IPS DF 6.9 (cell line): ENCODE measurements at regions not wholly inside any gene's neighbourhood (a gene's known extent, or its start where the extent isn't known, plus 50 kb on each side); places are given as distances from the start of the nearest gene placed in this dataset.

Source experiments
- DNase-seq: peaks from one replicate; pipeline ENCODE4 v3.0.0-alpha.2; 2013; ENCODE audit warnings: low read depth, low spot score
- H3K27ac ChIP-seq: one replicate; pipeline ENCODE4 v1.5.1; 2013; ENCODE audit warnings: low read length, control low read depth
- H3K27me3 ChIP-seq: 2 replicates; pipeline ENCODE4 v1.6.1; 2013; ENCODE audit warnings: mild to moderate bottlenecking, low read length; ENCODE audit not compliant: control insufficient read depth, insufficient read depth
- H3K36me3 ChIP-seq: 2 replicates; pipeline ENCODE4 v1.6.1; 2013; ENCODE audit warnings: low read length; ENCODE audit not compliant: control insufficient read depth, insufficient read depth
- H3K4me1 ChIP-seq: 2 replicates; pipeline ENCODE4 v1.6.1; 2013; ENCODE audit warnings: low read length; ENCODE audit not compliant: control insufficient read depth, insufficient read depth
- H3K4me3 ChIP-seq: 2 replicates; pipeline ENCODE4 v1.5.1; 2013; ENCODE audit warnings: mild to moderate bottlenecking, low read length
- H3K9me3 ChIP-seq: 2 replicates; pipeline ENCODE4 v1.6.1; 2013; ENCODE audit warnings: low read length, inconsistent platforms; ENCODE audit not compliant: control insufficient read depth, insufficient read depth
- WGBS: extraction: QIAGEN DNeasy Blood & Tissue Kit; methylation state at CpG from one replicate; pipeline ENCODE4 v1.1.7; 2013; ENCODE audit warnings: mixed read lengths, missing lambda C conversion rate; ENCODE audit not compliant: insufficient read length, insufficient coverage; 5-methylcytosine and 5-hydroxymethylcytosine counted together

- no peaks in the 10 kb centered on the region for H3K9me3 ChIP-seq
- H3K4me3 ChIP-seq: no peak overlapping the region
- no peaks in the 10 kb centered on the region for H3K27me3 ChIP-seq
- no peak for DNase-seq
- no peaks in the 10 kb centered on the region for H3K36me3 ChIP-seq
- H3K4me1 ChIP-seq: no peaks in the 10 kb centered on the region; the same call in 1 of the 2 replicates
- H3K27ac ChIP-seq: no peak overlapping the region
- no CpG with 5 or more reads among the region's 10 CpGs for WGBS
Observed at GRCh38 chr9:16033921-16034691, 481.3 kb downstream of the CCDC171 start.

GRCh38 chr9:16039218-16039987 is 486.6 kb downstream of the CCDC171 start:
- WGBS: no CpG with 5 or more reads among the region's 11 CpGs
- Histone ChIP-seq H3K4me3 (no peak overlapping the region), H3K9me3 (no peaks in the 10 kb centered on the region), H3K4me1 (peaks cover 4% of the 10 kb centered on the region; the same call in 1 of the 2 replicates), H3K27ac (no peak overlapping the region), H3K27me3 (no peaks in the 10 kb centered on the region), H3K36me3 (no peaks in the 10 kb centered on the region)
- no peak for DNase-seq

- H3K4me1 ChIP-seq: peaks cover 4% of the 10 kb centered on the region; the same call in 1 of the 2 replicates
- no peak overlapping the region for H3K4me3 ChIP-seq
- H3K27ac ChIP-seq: no peak overlapping the region
- H3K27me3 ChIP-seq: no peaks in the 10 kb centered on the region
- no peaks in the 10 kb centered on the region for H3K9me3 ChIP-seq
- no peak for DNase-seq
- WGBS: no CpG with 5 or more reads among the region's 10 CpGs
- no peaks in the 10 kb centered on the region for H3K36me3 ChIP-seq
Observed at GRCh38 chr9:16039988-16040761, 487.3 kb downstream of the CCDC171 start.

- Histone ChIP-seq H3K9me3 (no peaks in the 10 kb centered on the region), H3K27me3 (no peaks in the 10 kb centered on the region), H3K27ac (no peak overlapping the region), H3K36me3 (no peaks in the 10 kb centered on the region), H3K4me1 (peaks cover 4% of the 10 kb centered on the region; the same call in 1 of the 2 replicates), H3K4me3 (no peak overlapping the region)
- no CpG with 5 or more reads among the region's 5 CpGs for WGBS
- DNase-seq: no peak
Observed at GRCh38 chr9:16043756-16044578, 491.1 kb downstream of the CCDC171 start.

GRCh38 chr9:16044579-16044881 is 491.7 kb downstream of the CCDC171 start:
- Histone ChIP-seq H3K4me1 (peaks cover 4% of the 10 kb centered on the region; the same call in 1 of the 2 replicates), H3K27ac (no peak overlapping the region), H3K36me3 (no peaks in the 10 kb centered on the region), H3K9me3 (no peaks in the 10 kb centered on the region), H3K4me3 (no peak overlapping the region), H3K27me3 (no peaks in the 10 kb centered on the region)
- no CpG with 5 or more reads among the region's 2 CpGs for WGBS
- no peak for DNase-seq

- Histone ChIP-seq H3K9me3 (no peaks in the 10 kb centered on the region), H3K36me3 (no peaks in the 10 kb centered on the region), H3K4me3 (no peak overlapping the region), H3K27me3 (no peaks in the 10 kb centered on the region), H3K4me1 (0 out of 2 replicates have a peak, but pooled peaks cover 1% of the 10 kb centered on the region), H3K27ac (no peak overlapping the region)
- DNase-seq: no peak
- no CpG with 5 or more reads among the region's 2 CpGs for WGBS
Observed at GRCh38 chr9:16045651-16046280, 492.9 kb downstream of the CCDC171 start.

- H3K4me1 ChIP-seq: no peaks in the 10 kb centered on the region
- no peaks in the 10 kb centered on the region for H3K36me3 ChIP-seq
- H3K4me3 ChIP-seq: no peak overlapping the region
- no peaks in the 10 kb centered on the region for H3K27me3 ChIP-seq
- H3K9me3 ChIP-seq: no peaks in the 10 kb centered on the region
- H3K27ac ChIP-seq: no peak overlapping the region
- no peak for DNase-seq
- WGBS: no CpG with 5 or more reads among the region's 5 CpGs
Observed at GRCh38 chr9:16046713-16047112, 493.9 kb downstream of the CCDC171 start.

- Histone ChIP-seq H3K4me3 (no peak overlapping the region), H3K9me3 (no peaks in the 10 kb centered on the region), H3K4me1 (no peaks in the 10 kb centered on the region), H3K27ac (no peak overlapping the region), H3K27me3 (no peaks in the 10 kb centered on the region), H3K36me3 (no peaks in the 10 kb centered on the region)
- no peak for DNase-seq
- WGBS: no CpG with 5 or more reads among the region's 5 CpGs
Observed at GRCh38 chr9:16048129-16048528, 495.3 kb downstream of the CCDC171 start.

- no CpG with 5 or more reads among the region's 5 CpGs for WGBS
- Histone ChIP-seq H3K27ac (no peak overlapping the region), H3K36me3 (no peaks in the 10 kb centered on the region), H3K27me3 (no peaks in the 10 kb centered on the region), H3K9me3 (no peaks in the 10 kb centered on the region), H3K4me3 (no peak overlapping the region), H3K4me1 (no peaks in the 10 kb centered on the region)
- DNase-seq: no peak
Observed at GRCh38 chr9:16052146-16052545, 499.3 kb downstream of the CCDC171 start.
